GM19023 (cell line): ENCODE measurements at regions not wholly inside any gene's neighbourhood (a gene's known extent, or its start where the extent isn't known, plus 50 kb on each side); places are given as distances from the start of the nearest gene placed in this dataset.
"Not testable (repeated sequence)": the region's sequence is repeated elsewhere in the genome, so short reads cannot be mapped to it uniquely, and the experiment has no call there.

Experiments
- ATAC-seq: cut with Tn5 transposase; IDR thresholded peaks from one replicate; pipeline ENCODE4 v1.9.1; 2021; ENCODE audit warnings: mild to moderate bottlenecking, moderate library complexity; ENCODE audit not compliant: unreplicated experiment

GRCh38 chr2:138298900-138299299 lies 202.7 kb upstream of the SPOPL start:
- peak; percentile 80 for ATAC-seq

GRCh38 chr2:138306626-138307025 lies 194.9 kb upstream of the SPOPL start:
- no peak for ATAC-seq

- no peak for ATAC-seq
Observed at GRCh38 chr2:138307099-138307498, 194.5 kb upstream of the SPOPL start.

GRCh38 chr2:138309760-138310159 lies 191.8 kb upstream of the SPOPL start:
- no peak for ATAC-seq

- no peak for ATAC-seq
Observed at GRCh38 chr2:138312061-138312460, 189.5 kb upstream of the SPOPL start.

GRCh38 chr2:138315619-138316018 lies 186.0 kb upstream of the SPOPL start:
- ATAC-seq, result not testable (repeated sequence)

- ATAC-seq, result no peak
Observed at GRCh38 chr2:138319616-138320015, 182.0 kb upstream of the SPOPL start.

- ATAC-seq, result no peak
Observed at GRCh38 chr2:138321458-138321857, 180.1 kb upstream of the SPOPL start.

GRCh38 chr2:138323382-138324067 lies 178.0 kb upstream of the SPOPL start:
- ATAC-seq, result no peak

GRCh38 chr2:138324068-138324771 lies 177.3 kb upstream of the SPOPL start:
- no peak for ATAC-seq

GRCh38 chr2:138327967-138328366 lies 173.6 kb upstream of the SPOPL start:
- ATAC-seq, result no peak

GRCh38 chr2:138329162-138329561 lies 172.4 kb upstream of the SPOPL start:
- ATAC-seq, result no peak

- no peak for ATAC-seq
Observed at GRCh38 chr2:138329591-138329990, 172.0 kb upstream of the SPOPL start.

GRCh38 chr2:138333121-138333520 lies 168.4 kb upstream of the SPOPL start:
- ATAC-seq, result no peak

GRCh38 chr2:138333677-138334076 lies 167.9 kb upstream of the SPOPL start:
- no peak for ATAC-seq

GRCh38 chr2:138334323-138334722 lies 167.2 kb upstream of the SPOPL start:
- no peak for ATAC-seq

- no peak for ATAC-seq
Observed at GRCh38 chr2:138335036-138335435, 166.5 kb upstream of the SPOPL start.

- ATAC-seq, result no peak
Observed at GRCh38 chr2:138336146-138336545, 165.4 kb upstream of the SPOPL start.

- no peak for ATAC-seq
Observed at GRCh38 chr2:138355244-138355643, 146.3 kb upstream of the SPOPL start.

- no peak for ATAC-seq
Observed at GRCh38 chr2:138356178-138356577, 145.4 kb upstream of the SPOPL start.

GRCh38 chr2:138359532-138359931 lies 142.0 kb upstream of the SPOPL start:
- peak; percentile 80 for ATAC-seq

- no peak for ATAC-seq
Observed at GRCh38 chr2:138364554-138365162, 136.9 kb upstream of the SPOPL start.
